NCI-H345 (cell line): ENCODE measurements at regions not wholly inside any gene's neighbourhood (a gene's known extent, or its start where the extent isn't known, plus 50 kb on each side); places are given as distances from the start of the nearest gene placed in this dataset.
A peak's percentile ranks its signal among the peaks of the same experiment; 100 is the strongest.
"Not testable (repeated sequence)": the region's sequence is repeated elsewhere in the genome, so short reads cannot be mapped to it uniquely, and the experiment has no call there.

Experiments
- DNase-seq: peaks from one replicate; lab custom pipeline; 2025; lab: John Stamatoyannopoulos, UW

DNA sequence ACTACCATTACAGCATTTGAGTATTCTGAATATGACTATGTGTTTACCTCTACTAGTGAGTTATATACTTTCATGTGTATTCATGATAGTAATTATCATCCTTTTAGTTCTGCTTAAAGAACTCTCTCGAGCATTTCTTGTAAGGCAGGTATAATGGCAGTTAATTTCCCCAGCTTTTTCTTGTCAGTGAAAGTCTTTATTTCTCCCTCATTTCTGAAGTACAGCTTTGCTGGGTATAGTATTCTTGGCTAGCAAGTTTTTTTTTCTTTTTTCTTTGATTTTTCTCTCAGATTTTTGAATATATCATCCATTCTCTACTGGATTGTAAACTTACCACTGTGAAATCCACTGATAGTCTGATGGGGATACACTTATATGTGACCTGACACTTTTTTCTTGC, 165.9 kb upstream of the ARHGAP5 start:
- no peak for DNase-seq

DNA sequence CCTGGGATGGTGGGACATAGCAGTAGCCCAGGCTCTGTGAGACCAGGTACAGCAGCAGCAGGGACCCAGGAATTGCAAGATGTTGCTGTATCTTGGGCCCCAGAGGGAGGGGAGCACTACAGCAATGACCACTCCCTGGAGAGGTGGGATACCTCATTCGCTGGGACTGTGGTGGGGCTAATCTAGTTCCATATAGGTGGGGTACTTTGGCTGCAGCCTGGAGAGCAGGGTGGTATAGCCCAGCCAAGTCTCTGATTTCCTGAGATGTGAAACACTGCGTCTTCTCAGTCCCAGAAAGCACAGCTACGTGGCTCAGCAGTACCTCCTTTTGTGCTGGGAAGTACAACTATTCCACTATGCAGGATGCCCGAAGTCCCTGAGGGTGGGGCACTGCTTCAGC, 163.7 kb upstream of the ARHGAP5 start:
- DNase-seq = no peak

DNA sequence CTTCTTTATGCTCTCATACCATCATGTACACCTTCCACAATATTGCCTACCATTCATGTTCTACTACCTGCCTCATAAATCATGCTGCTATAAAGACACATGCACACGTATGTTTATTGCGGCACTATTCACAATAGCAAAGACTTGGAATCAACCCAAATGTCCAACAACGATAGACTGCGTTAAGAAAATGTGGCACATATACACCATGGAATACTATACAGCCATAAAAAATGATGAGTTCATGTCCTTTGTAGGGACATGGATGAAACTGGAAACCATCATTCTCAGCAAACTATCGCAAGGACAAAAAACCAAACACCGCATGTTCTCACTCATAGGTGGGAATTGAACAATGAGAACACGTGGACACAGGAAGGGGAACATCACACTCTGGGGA, 158.8 kb upstream of the ARHGAP5 start:
- DNase-seq = not testable (repeated sequence)

- no peak for DNase-seq
Measured at GRCh38 chr14:31920001-31920400, 157.1 kb upstream of the ARHGAP5 start.

DNA sequence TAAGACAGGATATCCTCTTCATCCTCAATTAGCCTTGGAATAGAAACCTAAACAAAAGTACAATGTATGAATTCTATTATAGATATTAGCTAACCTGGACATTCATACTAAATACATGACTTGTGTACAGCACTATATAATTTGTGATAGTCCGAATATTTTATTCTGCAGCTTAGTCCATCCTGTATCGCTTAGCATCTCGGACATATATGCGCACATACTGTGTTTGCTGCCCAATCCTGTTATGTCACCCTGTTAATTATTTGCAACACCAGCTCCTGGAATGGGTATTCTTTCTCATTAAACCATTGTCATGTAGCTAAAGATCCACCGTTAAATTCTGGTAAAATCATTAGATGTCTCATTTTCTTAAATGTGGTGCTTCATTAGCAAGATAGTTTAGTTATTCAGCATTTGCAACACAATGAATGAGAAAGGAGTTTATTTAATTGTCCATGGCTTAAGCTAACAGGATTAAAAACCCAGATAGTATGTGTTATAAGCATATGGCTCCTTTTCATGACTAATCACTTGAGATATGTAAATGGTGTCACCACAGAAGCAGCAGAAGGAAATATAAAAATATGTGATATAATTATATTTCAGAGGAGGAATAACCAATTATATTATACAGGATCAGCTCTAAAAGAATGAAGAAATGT, 156.0 kb upstream of the ARHGAP5 start:
- DNase-seq = no peak

GRCh38 chr14:31921721-31922120, 155.4 kb upstream of the ARHGAP5 start:
- DNase-seq = no peak

- DNase-seq = peak; percentile 11
Measured at GRCh38 chr14:31926123-31926522, 151.0 kb upstream of the ARHGAP5 start.

DNA sequence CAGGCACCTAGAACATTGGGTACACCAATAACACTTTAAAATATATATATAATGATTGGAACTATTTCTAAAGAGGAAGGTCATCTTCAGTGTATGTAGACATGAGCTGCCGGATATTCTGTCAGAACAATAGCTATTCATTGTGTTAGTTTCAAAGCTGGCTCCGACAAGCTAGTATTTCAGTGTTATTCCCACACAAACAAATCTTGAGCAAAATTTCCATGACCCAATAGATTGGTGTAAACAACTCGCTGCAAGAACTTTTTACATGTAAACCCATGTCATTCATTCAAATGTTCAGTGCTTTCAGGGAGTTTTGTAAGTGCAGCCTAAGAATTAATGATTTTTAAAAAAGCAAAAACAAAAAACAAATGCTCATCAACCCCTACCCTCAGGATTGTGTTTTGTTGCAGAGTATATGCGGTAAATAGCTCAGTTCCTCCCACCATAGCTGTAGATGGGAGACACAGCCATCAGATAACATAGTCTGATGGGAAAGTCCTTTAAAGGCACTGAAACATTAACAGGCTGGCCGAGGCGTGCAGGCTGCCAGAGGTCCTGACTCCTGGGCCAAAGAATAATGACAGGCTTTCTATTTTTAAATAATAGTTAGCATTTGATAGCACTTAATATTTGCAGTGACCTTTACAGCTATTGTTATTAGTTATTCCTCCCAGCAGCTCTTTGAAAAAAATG, 150.3 kb upstream of the ARHGAP5 start:
- DNase-seq = no peak

- no peak for DNase-seq
Measured at GRCh38 chr14:31927348-31927832, 149.7 kb upstream of the ARHGAP5 start.

GRCh38 chr14:31930070-31930469, 147.0 kb upstream of the ARHGAP5 start:
- no peak for DNase-seq

DNA sequence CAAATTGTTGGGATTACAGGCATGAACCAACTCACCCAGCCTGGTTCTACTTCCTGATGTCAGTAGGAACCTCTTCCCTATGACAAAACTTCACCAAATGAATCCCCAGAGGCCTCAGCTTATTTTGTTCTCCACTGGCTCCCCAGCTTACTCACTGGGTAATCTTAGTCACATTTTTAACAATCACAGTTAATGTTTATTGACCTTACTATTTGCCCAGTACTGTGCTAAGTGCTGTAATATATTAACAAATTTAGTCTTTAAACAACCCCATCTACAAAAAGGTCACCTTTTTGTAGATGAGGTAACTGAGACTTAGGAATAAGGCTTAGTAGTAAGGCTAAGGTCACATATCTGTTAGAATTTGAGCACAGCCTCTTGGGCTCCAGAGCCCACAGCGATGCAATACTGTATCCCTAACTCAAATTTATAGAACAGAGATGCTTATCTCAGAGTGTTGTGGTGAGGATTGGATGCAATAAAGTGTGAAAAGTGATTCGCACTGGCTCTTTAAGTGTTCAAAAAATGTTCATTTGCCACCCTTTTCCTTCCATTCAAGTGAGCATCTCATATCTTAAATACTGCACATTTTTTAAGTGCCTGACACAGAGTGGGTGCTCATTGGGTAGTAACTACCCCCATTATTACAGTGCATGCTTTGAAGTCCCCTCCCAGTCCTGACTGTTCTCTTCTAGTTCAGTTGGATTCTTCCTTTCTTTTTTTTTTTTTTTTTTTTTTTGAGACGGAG, 146.4 kb upstream of the ARHGAP5 start:
- DNase-seq = no peak

GRCh38 chr14:31932675-31933074, 144.4 kb upstream of the ARHGAP5 start:
- DNase-seq = no peak

DNA sequence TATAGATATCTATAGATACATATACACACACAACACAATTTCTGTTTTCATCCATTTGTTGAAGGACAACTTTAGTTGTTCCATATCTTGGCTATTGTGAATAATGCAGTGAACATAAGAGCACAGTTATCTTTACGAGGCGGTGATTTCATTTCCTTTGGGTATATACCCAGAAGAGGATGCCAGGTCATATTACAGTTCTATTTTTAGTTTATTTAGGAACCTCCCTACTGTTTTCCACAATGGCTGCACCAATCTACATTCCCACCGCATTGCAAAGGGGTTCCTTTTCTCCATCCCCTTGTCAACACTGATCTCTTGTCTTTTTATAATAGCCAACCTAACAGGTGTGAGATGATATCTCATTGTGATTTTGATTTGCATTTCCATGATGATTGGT, 143.4 kb upstream of the ARHGAP5 start:
- DNase-seq = peak; percentile 45

GRCh38 chr14:31934767-31935266, 142.3 kb upstream of the ARHGAP5 start:
- DNase-seq = peak; percentile 72

DNA sequence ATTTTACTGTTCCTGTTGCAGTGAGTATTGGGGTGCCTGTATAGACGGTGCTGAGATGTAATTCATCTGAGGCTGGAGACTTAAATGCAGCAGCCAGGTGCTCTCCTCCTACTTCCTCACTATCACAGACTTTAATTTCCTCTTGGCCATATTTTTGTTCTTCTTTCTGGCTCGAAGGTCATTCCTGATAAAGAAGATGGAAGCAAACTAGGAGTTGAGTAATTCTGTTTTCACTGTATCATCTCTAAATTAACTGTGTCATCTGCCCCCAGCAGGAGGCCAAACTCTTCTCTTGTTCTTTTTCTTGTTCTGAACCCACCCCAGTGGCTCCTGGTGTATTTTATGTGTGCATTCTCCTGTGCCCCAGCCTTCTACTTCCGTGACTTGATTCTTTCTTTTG, 141.7 kb upstream of the ARHGAP5 start:
- DNase-seq = no peak

DNA sequence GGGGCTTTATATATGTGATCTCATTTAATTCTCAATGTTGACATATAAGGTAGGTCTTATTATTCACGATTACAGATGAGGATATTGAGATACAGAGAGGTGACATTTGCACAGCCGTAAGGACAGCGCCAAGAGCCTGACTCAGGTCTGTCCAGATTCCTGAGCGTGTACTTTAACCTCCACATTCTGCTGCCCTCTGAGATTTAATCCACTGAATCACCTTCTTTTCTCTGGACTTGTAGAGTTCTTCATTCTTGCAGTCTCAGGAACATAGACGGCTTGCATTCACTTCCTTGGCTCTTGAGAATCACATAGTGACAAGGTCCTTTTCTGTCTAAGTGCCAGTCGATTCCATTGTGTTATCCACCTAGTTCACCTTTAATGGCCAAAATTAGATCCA, 141.0 kb upstream of the ARHGAP5 start:
- DNase-seq = no peak

DNA sequence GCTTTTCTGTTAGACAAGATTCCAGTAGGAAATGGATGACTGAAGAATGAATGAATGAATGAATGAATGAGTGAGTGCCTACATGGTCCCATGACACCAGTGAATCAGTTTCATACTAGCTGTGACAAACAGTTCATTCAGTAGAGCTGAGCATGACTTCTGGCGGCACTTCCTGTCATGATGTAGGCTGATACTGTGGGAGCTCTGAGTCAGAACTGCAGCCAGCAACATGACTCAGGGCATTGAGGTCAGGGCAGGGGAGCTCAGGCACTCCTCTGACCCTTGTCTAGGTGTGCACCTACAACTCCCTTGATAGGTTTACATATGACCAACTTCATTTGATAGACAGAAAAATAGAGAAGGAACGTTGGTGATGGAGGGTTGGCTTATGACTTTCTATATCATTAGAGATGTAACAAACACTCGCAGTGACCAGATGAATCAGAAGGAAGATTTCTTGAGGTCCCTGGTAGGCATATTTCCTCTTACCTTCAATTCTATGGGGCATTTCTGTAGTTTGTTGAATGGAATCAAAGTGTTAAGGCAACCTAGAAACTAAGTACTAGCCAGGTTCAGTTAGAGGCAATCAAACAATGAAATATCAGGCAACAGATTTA, 139.3 kb upstream of the ARHGAP5 start:
- DNase-seq = no peak

DNA sequence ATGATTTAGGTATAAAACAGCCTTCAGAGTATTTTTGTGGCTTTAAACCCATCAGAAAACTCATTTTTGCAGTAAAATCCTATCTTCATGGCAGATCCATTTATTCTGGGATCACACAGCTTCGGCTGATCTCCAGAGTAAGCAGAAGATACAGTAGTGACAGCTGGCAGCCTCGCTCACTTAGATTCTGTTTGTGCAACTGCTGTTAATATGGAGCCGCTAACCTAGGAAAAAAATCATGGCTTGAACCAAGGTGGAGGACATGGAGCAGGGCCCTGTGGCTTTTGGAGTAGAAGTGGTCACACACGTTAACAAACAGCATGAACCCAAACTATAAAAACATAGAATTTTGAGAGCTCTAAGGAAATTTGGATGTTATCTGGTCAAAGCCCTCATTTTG, 137.2 kb upstream of the ARHGAP5 start:
- DNase-seq = no peak

DNA sequence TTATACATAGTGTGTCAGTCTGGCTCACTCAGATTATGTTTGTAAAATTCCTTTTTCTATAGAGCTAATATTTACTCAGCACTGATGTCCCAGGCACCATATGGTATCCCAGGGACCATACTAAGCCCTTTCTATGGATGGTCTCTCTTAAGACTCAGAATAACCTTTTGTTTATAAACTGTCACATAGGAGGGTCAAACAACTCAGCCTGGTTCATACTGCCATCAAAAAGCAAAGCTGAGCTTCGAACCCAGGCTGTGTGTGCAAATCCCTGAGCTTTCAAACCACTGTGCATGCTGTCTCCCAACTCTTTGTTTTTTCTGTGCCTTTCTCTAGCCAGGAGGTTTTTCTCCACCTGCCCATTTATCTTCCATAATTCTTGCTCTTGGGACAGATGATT, 135.6 kb upstream of the ARHGAP5 start:
- no peak for DNase-seq

DNA sequence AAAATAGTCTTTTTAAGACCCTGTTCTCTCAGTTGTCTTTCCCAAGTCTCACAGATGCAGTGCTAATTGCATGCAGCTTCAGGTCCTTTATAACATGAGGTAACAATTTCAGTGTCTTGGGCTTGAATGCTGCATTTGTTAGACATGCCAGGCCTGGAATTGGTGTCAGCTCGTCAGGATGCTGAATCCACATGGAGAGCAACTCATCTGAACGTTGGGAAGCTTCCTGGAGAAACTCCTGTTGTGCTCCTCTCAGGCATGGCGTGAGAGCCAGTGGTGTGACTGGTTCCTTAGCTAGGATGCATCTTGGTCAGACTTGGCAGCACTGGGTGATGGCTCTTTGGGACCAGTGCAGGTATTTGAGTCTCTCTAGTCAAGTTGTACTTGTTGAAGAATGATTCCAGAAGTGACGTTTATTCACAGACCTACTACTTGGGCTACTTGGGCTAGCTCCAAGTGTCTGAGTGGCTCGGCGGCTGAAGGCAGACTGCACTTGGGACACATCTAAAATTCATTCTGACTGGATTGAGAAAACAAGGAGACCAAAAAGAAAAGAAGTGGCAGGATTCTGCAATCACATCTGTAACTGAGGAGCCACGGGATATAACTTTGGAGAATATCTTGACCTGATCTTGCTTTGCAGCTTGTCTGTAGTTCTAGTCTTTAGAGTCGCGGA, 134.8 kb upstream of the ARHGAP5 start:
- no peak for DNase-seq

DNA sequence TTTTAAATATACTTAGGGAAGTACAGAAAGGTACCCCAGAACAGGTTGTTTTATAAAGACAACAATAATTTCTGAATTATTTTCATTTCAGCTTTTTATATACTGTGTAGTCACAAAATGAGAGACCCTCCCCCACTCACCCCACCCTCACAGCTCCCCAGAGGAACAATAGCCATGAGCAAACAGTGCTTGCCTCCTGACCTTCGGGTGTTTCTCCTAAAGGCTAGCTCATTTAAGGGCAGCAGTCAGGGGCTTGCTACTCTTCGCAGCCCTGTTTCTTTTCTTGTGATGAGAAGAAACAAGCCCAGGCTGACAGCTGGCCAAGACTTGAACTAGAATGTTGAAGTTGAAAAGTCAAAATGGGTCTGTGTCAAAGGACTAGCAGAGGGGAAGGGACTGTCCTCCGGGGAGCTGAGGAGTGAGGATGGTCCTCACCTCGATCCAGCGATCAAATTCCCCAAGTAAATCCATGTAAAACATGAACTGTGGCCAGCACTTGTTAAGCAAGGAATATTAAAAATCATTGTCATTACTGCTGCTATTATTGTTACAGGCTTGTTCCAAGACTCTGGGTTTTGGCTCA, 133.8 kb upstream of the ARHGAP5 start:
- DNase-seq = no peak
